ENCODE measurements at regions not wholly inside any gene's neighbourhood (a gene's known extent, or its start where the extent isn't known, plus 50 kb on each side); places are given as distances from the start of the nearest gene placed in this dataset.

GRCh38 chr5:164727012-164727411, 1221.6 kb downstream of the MAT2B start:
- DNase-seq, result no peak

GRCh38 chr5:164728733-164729132, 1223.3 kb downstream of the MAT2B start:
- no peak for DNase-seq

- DNase-seq, result no peak
Observed at GRCh38 chr5:164735334-164735733, 1229.9 kb downstream of the MAT2B start.

GRCh38 chr5:164741376-164741775, 1236.0 kb downstream of the MAT2B start:
- DNase-seq, result no peak

- DNase-seq, result no peak
Observed at GRCh38 chr5:164742025-164742424, 1236.6 kb downstream of the MAT2B start.

GRCh38 chr5:164746723-164747122, 1241.3 kb downstream of the MAT2B start:
- no peak for DNase-seq

GRCh38 chr5:164747371-164747770, 1242.0 kb downstream of the MAT2B start:
- DNase-seq, result no peak

- no peak for DNase-seq
Observed at GRCh38 chr5:164748861-164749260, 1243.4 kb downstream of the MAT2B start.

GRCh38 chr5:164753434-164753833, 1248.0 kb downstream of the MAT2B start:
- no peak for DNase-seq

- DNase-seq, result no peak
Observed at GRCh38 chr5:164763206-164763605, 1257.8 kb downstream of the MAT2B start.

GRCh38 chr5:164772122-164772521, 1266.7 kb downstream of the MAT2B start:
- no peak for DNase-seq

GRCh38 chr5:164784230-164784629, 1278.8 kb downstream of the MAT2B start:
- no peak for DNase-seq

- DNase-seq, result no peak
Observed at GRCh38 chr5:164798110-164798509, 1292.7 kb downstream of the MAT2B start.

- DNase-seq, result no peak
Observed at GRCh38 chr5:164799391-164799790, 1294.0 kb downstream of the MAT2B start.

GRCh38 chr5:164801910-164802309, 1296.5 kb downstream of the MAT2B start:
- DNase-seq, result no peak

GRCh38 chr5:164809821-164810220, 1304.4 kb downstream of the MAT2B start:
- DNase-seq, result no peak

- DNase-seq, result no peak
Observed at GRCh38 chr5:164818445-164818844, 1313.0 kb downstream of the MAT2B start.

GRCh38 chr5:164824671-164825070, 1319.3 kb downstream of the MAT2B start:
- no peak for DNase-seq

- no peak for DNase-seq
Observed at GRCh38 chr5:164832516-164832915, 1327.1 kb downstream of the MAT2B start.

GRCh38 chr5:164844348-164844747, 1338.9 kb downstream of the MAT2B start:
- DNase-seq, result no peak

- no peak for DNase-seq
Observed at GRCh38 chr5:164860896-164861295, 1355.5 kb downstream of the MAT2B start.

- DNase-seq, result no peak
Observed at GRCh38 chr5:164861610-164862009, 1356.2 kb downstream of the MAT2B start.

- no peak for DNase-seq
Observed at GRCh38 chr5:164868761-164869160, 1363.3 kb downstream of the MAT2B start.

- DNase-seq, result no peak
Observed at GRCh38 chr5:164869325-164869724, 1363.9 kb downstream of the MAT2B start.

- no peak for DNase-seq
Observed at GRCh38 chr5:164876793-164877192, 1371.4 kb downstream of the MAT2B start.
